ENCODE measurements at regions not wholly inside any gene's neighbourhood (a gene's known extent, or its start where the extent isn't known, plus 50 kb on each side); places are given as distances from the start of the nearest gene placed in this dataset.

GRCh38 chr17:53949473-53950090 lies 126.9 kb downstream of the KIF2B start:
- Histone ChIP-seq H3K4me2 (no peak overlapping the region), H3K79me2 (ENCODE audit: insufficient read depth, low read depth) (no peaks in the 10 kb centered on the region), H3K27me3 (ENCODE audit: insufficient read depth, low read depth) (no peaks in the 10 kb centered on the region), H3K4me1 (ENCODE audit: low read depth, poor library complexity, severe bottlenecking) (no peaks in the 10 kb centered on the region), H2AFZ (ENCODE audit: low read depth) (no peak overlapping the region), H3K27ac (no peak overlapping the region), H4K20me1 (ENCODE audit: insufficient read depth) (no peaks in the 10 kb centered on the region), H3K9ac (no peak overlapping the region), H3K4me3 (IDR thresholded peaks at IDR 0.05; ENCODE audit: insufficient read depth, low read depth, low read length) (no peak overlapping the region), H3K36me3 (ENCODE audit: insufficient read depth) (no peaks in the 10 kb centered on the region)
- TF ChIP-seq CTCF (conservative IDR thresholded peaks at IDR 0.05; ENCODE audit: low read depth, low read length), result no peak

GRCh38 chr17:53950207-53950857 lies 127.6 kb downstream of the KIF2B start:
- H3K4me3 ChIP-seq (IDR thresholded peaks at IDR 0.05; ENCODE audit: insufficient read depth, low read depth, low read length), result no peak overlapping the region
- TF ChIP-seq CTCF (conservative IDR thresholded peaks at IDR 0.05; ENCODE audit: low read depth, low read length), result no peak

GRCh38 chr17:53950858-53951250 lies 128.1 kb downstream of the KIF2B start:
- no peaks in the 10 kb centered on the region for H4K20me1 ChIP-seq (ENCODE audit: insufficient read depth)
- no peak overlapping the region for H2AFZ ChIP-seq (ENCODE audit: low read depth)
- H3K4me3 ChIP-seq (IDR thresholded peaks at IDR 0.05; ENCODE audit: insufficient read depth, low read depth, low read length), result no peak overlapping the region
- H3K36me3 ChIP-seq (ENCODE audit: insufficient read depth), result no peaks in the 10 kb centered on the region
- H3K4me1 ChIP-seq (ENCODE audit: low read depth, poor library complexity, severe bottlenecking), result no peaks in the 10 kb centered on the region
- no peak overlapping the region for H3K9ac ChIP-seq
- no peak overlapping the region for H3K27ac ChIP-seq
- no peak for TF ChIP-seq CTCF (conservative IDR thresholded peaks at IDR 0.05; ENCODE audit: low read depth, low read length)
- no peak overlapping the region for H3K4me2 ChIP-seq
- H3K27me3 ChIP-seq (ENCODE audit: insufficient read depth, low read depth), result no peaks in the 10 kb centered on the region
- H3K79me2 ChIP-seq (ENCODE audit: insufficient read depth, low read depth), result no peaks in the 10 kb centered on the region

More at GRCh38 chr17:53950207-53950857, 127.6 kb downstream of the KIF2B start:
- Histone ChIP-seq H3K79me2 (ENCODE audit: insufficient read depth, low read depth) (no peaks in the 10 kb centered on the region), H4K20me1 (ENCODE audit: insufficient read depth) (no peaks in the 10 kb centered on the region), H3K4me1 (ENCODE audit: low read depth, poor library complexity, severe bottlenecking) (no peaks in the 10 kb centered on the region), H3K9ac (no peak overlapping the region), H3K27me3 (ENCODE audit: insufficient read depth, low read depth) (no peaks in the 10 kb centered on the region), H3K36me3 (ENCODE audit: insufficient read depth) (no peaks in the 10 kb centered on the region), H2AFZ (ENCODE audit: low read depth) (no peak overlapping the region), H3K4me2 (no peak overlapping the region), H3K27ac (no peak overlapping the region)

- Histone ChIP-seq H3K4me1 (ENCODE audit: low read depth, poor library complexity, severe bottlenecking) (no peaks in the 10 kb centered on the region), H3K4me3 (IDR thresholded peaks at IDR 0.05; ENCODE audit: insufficient read depth, low read depth, low read length) (no peak overlapping the region), H2AFZ (ENCODE audit: low read depth) (no peak overlapping the region), H3K79me2 (ENCODE audit: insufficient read depth, low read depth) (no peaks in the 10 kb centered on the region), H3K27ac (no peak overlapping the region), H3K4me2 (no peak overlapping the region), H3K27me3 (ENCODE audit: insufficient read depth, low read depth) (no peaks in the 10 kb centered on the region), H3K9ac (no peak overlapping the region), H3K36me3 (ENCODE audit: insufficient read depth) (no peaks in the 10 kb centered on the region), H4K20me1 (ENCODE audit: insufficient read depth) (no peaks in the 10 kb centered on the region)
- TF ChIP-seq CTCF (conservative IDR thresholded peaks at IDR 0.05; ENCODE audit: low read depth, low read length), result no peak
Measured at GRCh38 chr17:53971361-53971760, 148.6 kb downstream of the KIF2B start.

Data from KMS-11 (cell line).